Heart left ventricle (tissue), 16 donors: ENCODE measurements at regions not wholly inside any gene's neighbourhood (a gene's known extent, or its start where the extent isn't known, plus 50 kb on each side); places are given as distances from the start of the nearest gene placed in this dataset.
"Not testable (repeated sequence)": the region's sequence is repeated elsewhere in the genome, so short reads cannot be mapped to it uniquely, and the experiment has no call there.

ENCODE experiments used
- ATAC-seq, 4 donors: fragments of 200-7000 bp; cut with Tn5 transposase; one replicate each; pipeline ENCODE4 v1.9.1; 2020 to 2022; ENCODE audit warnings: moderate library complexity in 4 of 4, mild to moderate bottlenecking in 3 of 4, moderate number of reproducible peaks in 1 of 4
- DNase-seq, 5 donors: peaks; one replicate each; pipeline ENCODE4 v3.0.0-alpha.2; 2020
- H3K27ac ChIP-seq, 12 donors: fragments of 200-600 bp; sonication (generic) in 4 of 12; one replicate each; pipeline versions ENCODE4 v1.5.0 to v1.8.0; 2016 to 2022; ENCODE audit warnings: mild to moderate bottlenecking in 2 of 12
- H3K27me3 ChIP-seq, 9 donors: fragments of 200-600 bp; sonication (generic) in 2 of 9; one replicate each; pipeline versions ENCODE4 v1.5.1 to v1.8.0; 2016 to 2022; ENCODE audit warnings: mild to moderate bottlenecking in 3 of 9
- H3K36me3 ChIP-seq, 9 donors: fragments of 200-600 bp; sonication (generic) in 2 of 9; one replicate each; pipeline versions ENCODE4 v1.5.0 to v1.8.0; 2018 to 2022; ENCODE audit warnings: mild to moderate bottlenecking in 2 of 9
- H3K4me1 ChIP-seq, 12 donors: fragments of 200-600 bp; sonication (generic) in 4 of 12; one replicate each; pipeline versions ENCODE4 v1.5.0 to v1.8.0; 2016 to 2022; ENCODE audit warnings: mild to moderate bottlenecking in 3 of 12
- H3K4me3 ChIP-seq, 12 donors: fragments of 200-600 bp; sonication (generic) in 4 of 12; one replicate each; pipeline versions ENCODE4 v1.5.0 to v1.8.0; 2017 to 2022; ENCODE audit warnings: mild to moderate bottlenecking in 9 of 12, moderate library complexity in 4 of 12
- H3K9me3 ChIP-seq, 12 donors: fragments of 200-600 bp; sonication (generic) in 4 of 12; one replicate each; pipeline versions ENCODE4 v1.5.0 to v1.8.0; 2016 to 2022; ENCODE audit warnings: mild to moderate bottlenecking in 1 of 12
- CTCF ChIP-seq, 12 donors: fragments of 200-600 bp; sonication (generic) in 4 of 12; IDR thresholded peaks; one replicate each; pipeline versions ENCODE4 v1.5.0 to v1.8.0; 2018 to 2022; ENCODE audit warnings: antibody characterized with exemption in 12 of 12, mild to moderate bottlenecking in 5 of 12
- POLR2A ChIP-seq, 2 donors: fragments of 450-650 bp; IDR thresholded peaks; one replicate each; pipeline ENCODE4 v1.6.1; 2017; ENCODE audit warnings: antibody characterized with exemption in 2 of 2, mild to moderate bottlenecking in 2 of 2, moderate library complexity in 2 of 2
- WGBS, 4 donors: extraction: QIAGEN DNeasy Blood & Tissue Kit in 2 of 4; methylation state at CpG; one replicate each; pipeline versions ENCODE4 v1.1.5 to v1.1.7; 2013 to 2018; 5-methylcytosine and 5-hydroxymethylcytosine counted together
- intact Hi-C, 10 donors: fragments of 100-400 bp; cut with DNase I; formaldehyde crosslinking; loops; one replicate each; pipeline versions ENCODE4 v1.11.1 to v1.14.2; 2022
- donor health status: ischemic (EF 13 %, LVEDD 7.1; RV severe dilation, severe dysfunction).
- donor health status: healthy with polysubstance abuse.
- donor health status: DM: no; HTN: yes; CAD: no.
- donor health status: DM: no; HTN: no; CAD: no.
- donor health status: ischemic (EF 25% LVEDD 6.9; RV normal size, moderate dysfunction).
- donor health status: ischemic (EF 25% LVEDD 5.7; RV mildly dilated, moderate dysfunction).
- donor health status: healthy.
- donor health status: DM: yes; HTN: yes; CAD: no.
- donor health status: ischemic (EF 35%, LVEDD 5.7; RV mildly dilated, moderate dysfunction).
- donor health status: nonischemic (EF 11% LVEDD 7.7; RV severe dilation, severe dysfunction).
- donor health status: DM: yes; HTN: yes; CAD: no.
- donor health status: PGD.
- donor health status: ischemic (EF 29% LVEDD 5.4; RV normal size, mild dysfunction).
- donor health status: nonischemic (EF 23%, LVEDD 6.1; RV moderate dilation, normal function).

- WGBS, 4 donors = 67 to 73% (median 69%) methylated on average over 4 of the region's 4 CpGs
- H3K36me3 ChIP-seq, DNase-seq, H3K27me3 ChIP-seq, ATAC-seq, H3K4me3 ChIP-seq, H3K27ac ChIP-seq, H3K4me1 ChIP-seq, intact Hi-C loops: not testable (repeated sequence)
- peaks cover 0 to 79% (median 24%) of the 10 kb centered on the region in 12 donors for H3K9me3 ChIP-seq
Observed at GRCh38 chr22:10768875-10769274, 4759.1 kb upstream of the OR11H1 start.

- H3K27ac ChIP-seq, H3K4me1 ChIP-seq, H3K27me3 ChIP-seq, H3K4me3 ChIP-seq, H3K36me3 ChIP-seq, DNase-seq, intact Hi-C loops: not testable (repeated sequence)
- ATAC-seq = peak in 1 of 4 donors; percentile 3
- H3K9me3 ChIP-seq = peaks cover 0 to 89% (median 23%) of the 10 kb centered on the region in 12 donors
Observed at GRCh38 chr22:10771744-10772143, 4756.2 kb upstream of the OR11H1 start.

- WGBS, 4 donors = 14 to 56% (median 39%) methylated on average over 1 of the region's 1 CpG
- H3K36me3 ChIP-seq, DNase-seq, H3K27ac ChIP-seq, ATAC-seq, H3K27me3 ChIP-seq, H3K4me3 ChIP-seq, H3K4me1 ChIP-seq, intact Hi-C loops: not testable (repeated sequence)
- peaks cover 0 to 89% (median 13%) of the 10 kb centered on the region in 12 donors for H3K9me3 ChIP-seq
Observed at GRCh38 chr22:10773341-10773740, 4754.7 kb upstream of the OR11H1 start.

GRCh38 chr22:10775601-10776357 lies 4752.2 kb upstream of the OR11H1 start:
- DNase-seq, H3K27me3 ChIP-seq, H3K27ac ChIP-seq, H3K4me3 ChIP-seq, H3K36me3 ChIP-seq, ATAC-seq, H3K4me1 ChIP-seq, intact Hi-C loops: not testable (repeated sequence)
- peaks cover 0 to 91% (median 9%) of the 10 kb centered on the region in 12 donors for H3K9me3 ChIP-seq
- WGBS, 4 donors = 44 to 54% (median 52%) methylated on average over 5 of the region's 5 CpGs

- H3K36me3 ChIP-seq, H3K27me3 ChIP-seq, intact Hi-C loops, H3K4me1 ChIP-seq, ATAC-seq, H3K27ac ChIP-seq, H3K4me3 ChIP-seq, DNase-seq: not testable (repeated sequence)
- 46 to 61% (median 55%) methylated on average over 7 of the region's 7 CpGs for WGBS, 4 donors
- H3K9me3 ChIP-seq = peaks cover 0 to 91% (median 8%) of the 10 kb centered on the region in 12 donors
Observed at GRCh38 chr22:10776358-10776729, 4751.6 kb upstream of the OR11H1 start.

- H3K27ac ChIP-seq, H3K4me1 ChIP-seq, ATAC-seq, H3K36me3 ChIP-seq, H3K4me3 ChIP-seq, H3K27me3 ChIP-seq, DNase-seq, intact Hi-C loops: not testable (repeated sequence)
- peaks cover 0 to 90% (median 5%) of the 10 kb centered on the region in 12 donors for H3K9me3 ChIP-seq
- 70 to 75% (median 71%) methylated on average over 11 of the region's 11 CpGs for WGBS, 4 donors
Observed at GRCh38 chr22:10777733-10778132, 4750.3 kb upstream of the OR11H1 start.

GRCh38 chr22:10778296-10778814 lies 4749.6 kb upstream of the OR11H1 start:
- H3K4me1 ChIP-seq = no peaks in the 10 kb centered on the region
- ATAC-seq (no peak), DNase-seq (no peak)
- intact Hi-C loops = no loop called here
- H3K9me3 ChIP-seq = peaks cover 0 to 85% (median 5%) of the 10 kb centered on the region in 12 donors
- peaks cover 0 to 6% (median 0%) of the 10 kb centered on the region in 9 donors for H3K27me3 ChIP-seq
- no peak overlapping the region for H3K27ac ChIP-seq
- TF ChIP-seq POLR2A (IDR thresholded peaks at IDR 0.05) = no peak
- TF ChIP-seq CTCF (IDR thresholded peaks at IDR 0.05) = no peak
- 39 to 43% (median 41%) methylated on average over 8 of the region's 8 CpGs for WGBS, 4 donors
- H3K4me3 ChIP-seq = no peak overlapping the region
- no peaks in the 10 kb centered on the region for H3K36me3 ChIP-seq

- H3K27me3 ChIP-seq, ATAC-seq, H3K4me3 ChIP-seq, DNase-seq, H3K27ac ChIP-seq, H3K4me1 ChIP-seq, intact Hi-C loops, H3K36me3 ChIP-seq: not testable (repeated sequence)
- 62 to 66% (median 63%) methylated on average over 6 of the region's 6 CpGs for WGBS, 4 donors
- H3K9me3 ChIP-seq = peaks cover 0 to 86% (median 5%) of the 10 kb centered on the region in 12 donors
Observed at GRCh38 chr22:10779200-10779599, 4748.8 kb upstream of the OR11H1 start.
